RWPE2 (cell line): ENCODE measurements at regions not wholly inside any gene's neighbourhood (a gene's known extent, or its start where the extent isn't known, plus 50 kb on each side); places are given as distances from the start of the nearest gene placed in this dataset.

ENCODE experiments used
- ATAC-seq: fragments of 200-7000 bp; cut with Tn5 transposase; 3 replicates; pipeline ENCODE4 v1.9.1; 2021; ENCODE audit warnings: low read depth
- DNase-seq: peaks from one replicate; pipeline ENCODE4 v3.0.0-alpha.2; 2020; ENCODE audit warnings: low spot score
- H3K27ac ChIP-seq: fragments of 450-650 bp; 2 replicates; pipeline ENCODE4 v1.5.1; 2017; ENCODE audit warnings: mild to moderate bottlenecking; ENCODE audit not compliant: poor library complexity, severe bottlenecking
- H3K27me3 ChIP-seq: fragments of 250-450 bp; sonication (Bioruptor Pico); 2 replicates; pipeline ENCODE4 v1.5.1; 2021; ENCODE audit warnings: mild to moderate bottlenecking, moderate library complexity; ENCODE audit not compliant: insufficient read depth, poor library complexity, severe bottlenecking
- H3K36me3 ChIP-seq: fragments of 250-450 bp; sonication (Bioruptor Pico); 2 replicates; pipeline ENCODE4 v1.5.1; 2020; ENCODE audit warnings: low read depth, mild to moderate bottlenecking, moderate library complexity
- H3K4me1 ChIP-seq: fragments of 250-450 bp; sonication (Bioruptor Pico); 2 replicates; pipeline ENCODE4 v1.5.1; 2021; ENCODE audit warnings: mild to moderate bottlenecking, moderate library complexity; ENCODE audit not compliant: insufficient read depth, poor library complexity, severe bottlenecking
- H3K4me3 ChIP-seq: fragments of 250-450 bp; sonication (Bioruptor Pico); 2 replicates; pipeline ENCODE4 v1.5.1; 2021; ENCODE audit warnings: mild to moderate bottlenecking, moderate library complexity; ENCODE audit not compliant: severe bottlenecking
- H3K9me3 ChIP-seq: fragments of 250-450 bp; sonication (Bioruptor Pico); 2 replicates; pipeline ENCODE4 v1.5.1; 2021; ENCODE audit warnings: mild to moderate bottlenecking, moderate library complexity; ENCODE audit not compliant: severe bottlenecking
- CTCF ChIP-seq: fragments of 450-650 bp; IDR thresholded peaks from one replicate; pipeline ENCODE4 v1.5.1; 2017; ENCODE audit warnings: mild to moderate bottlenecking, moderate library complexity; ENCODE audit not compliant: poor library complexity, severe bottlenecking

DNA sequence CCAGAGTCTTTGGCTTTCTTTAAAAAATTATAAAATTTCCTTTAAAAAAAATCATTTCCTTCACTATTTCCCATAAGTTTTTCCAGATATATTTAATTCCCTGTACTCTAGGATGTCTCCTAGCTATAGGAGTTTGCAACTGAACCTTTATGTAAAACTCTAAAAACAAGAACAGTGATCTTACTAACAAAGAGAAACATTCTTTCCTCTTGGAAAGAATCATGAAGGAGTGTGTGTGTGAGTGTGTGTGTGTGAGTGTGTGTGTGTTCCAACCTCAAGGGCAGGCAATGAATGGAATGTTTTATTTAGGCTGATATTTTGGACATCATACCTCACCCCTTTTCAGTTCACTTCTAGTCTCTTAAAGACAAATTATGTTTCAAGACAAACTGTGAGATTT lies 309.2 kb downstream of the CEMIP2 start:
- Histone ChIP-seq H3K9me3 (no peaks in the 10 kb centered on the region), H3K27me3 (no peaks in the 10 kb centered on the region), H3K4me3 (no peak overlapping the region), H3K36me3 (no peaks in the 10 kb centered on the region), H3K4me1 (no peaks in the 10 kb centered on the region), H3K27ac (no peak overlapping the region)
- no peak for TF ChIP-seq CTCF
- ATAC-seq (no peak), DNase-seq (no peak)

DNA sequence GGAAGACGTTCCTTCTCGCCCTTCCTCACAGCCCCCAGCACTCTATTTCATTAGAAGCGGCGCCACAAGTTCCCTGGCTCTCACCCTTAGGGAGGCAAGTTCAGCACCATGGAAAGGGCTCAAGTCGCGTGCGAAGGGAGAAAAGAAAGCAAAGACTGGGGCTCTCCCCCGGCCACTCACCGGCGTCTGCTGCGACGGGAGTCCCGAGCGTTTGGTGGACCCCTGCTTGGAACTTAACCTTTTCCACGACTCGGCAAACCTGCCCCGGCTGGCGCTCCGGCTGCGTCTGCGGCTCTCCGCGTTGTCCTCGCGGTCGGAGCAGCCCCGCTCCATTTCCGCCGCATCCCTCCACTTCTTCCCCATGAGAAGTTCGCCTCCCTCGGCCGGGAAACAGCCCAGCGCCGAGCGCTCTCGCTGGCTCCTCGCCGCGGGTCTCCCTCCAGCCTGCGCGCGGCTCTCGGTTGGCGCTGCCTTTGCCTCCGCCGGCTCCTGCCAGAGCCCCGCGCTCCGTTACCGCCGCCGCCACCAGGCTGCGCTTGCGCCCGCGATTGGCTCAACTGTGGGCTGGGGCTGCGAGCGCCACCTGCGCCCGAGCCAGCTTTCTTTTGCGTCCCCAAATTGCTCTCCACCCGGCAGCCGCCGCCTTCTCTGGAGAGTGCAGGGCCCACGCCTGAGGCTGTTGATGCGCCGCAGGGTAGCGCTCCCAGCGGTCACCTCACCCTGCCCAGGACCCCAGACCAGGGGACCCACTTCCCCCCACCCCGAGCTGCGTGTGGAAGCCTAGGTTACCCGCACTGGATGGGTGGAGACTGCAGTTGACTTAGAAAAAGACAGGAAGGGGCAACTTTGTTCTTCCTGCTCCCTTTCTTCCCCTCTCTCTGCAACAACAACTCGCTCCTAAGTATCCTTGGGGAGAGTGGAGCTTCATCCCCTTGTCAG lies 321.6 kb downstream of the CEMIP2 start:
- peak; percentile 7 for TF ChIP-seq CTCF
- no peaks in the 10 kb centered on the region for H3K4me1 ChIP-seq
- peaks cover 50% of the 10 kb centered on the region for H3K27me3 ChIP-seq
- H3K4me3 ChIP-seq, result peak overlapping the region; percentile 17
- DNase-seq (peak; percentile 55), ATAC-seq (peak; percentile 91)
- no peaks in the 10 kb centered on the region for H3K9me3 ChIP-seq
- no peak overlapping the region for H3K27ac ChIP-seq
- H3K36me3 ChIP-seq, result no peaks in the 10 kb centered on the region

- no peak for DNase-seq
- Histone ChIP-seq H3K27me3 (peaks cover 50% of the 10 kb centered on the region), H3K4me3 (no peak overlapping the region), H3K27ac (no peak overlapping the region), H3K36me3 (no peaks in the 10 kb centered on the region), H3K9me3 (no peaks in the 10 kb centered on the region), H3K4me1 (no peaks in the 10 kb centered on the region)
- no peak for ATAC-seq
- TF ChIP-seq CTCF, result no peak
Measured at GRCh38 chr9:71446106-71446472, 322.2 kb downstream of the CEMIP2 start.

GRCh38 chr9:71442937-71443336 lies 321.5 kb upstream of the TRPM3 start:
- DNase-seq (no peak), ATAC-seq (no peak)
- H3K4me3 ChIP-seq, result no peak overlapping the region
- H3K9me3 ChIP-seq, result no peaks in the 10 kb centered on the region
- no peak for TF ChIP-seq CTCF
- no peak overlapping the region for H3K27ac ChIP-seq
- H3K4me1 ChIP-seq, result no peaks in the 10 kb centered on the region
- H3K36me3 ChIP-seq, result no peaks in the 10 kb centered on the region
- H3K27me3 ChIP-seq, result peaks cover 33% of the 10 kb centered on the region

DNA sequence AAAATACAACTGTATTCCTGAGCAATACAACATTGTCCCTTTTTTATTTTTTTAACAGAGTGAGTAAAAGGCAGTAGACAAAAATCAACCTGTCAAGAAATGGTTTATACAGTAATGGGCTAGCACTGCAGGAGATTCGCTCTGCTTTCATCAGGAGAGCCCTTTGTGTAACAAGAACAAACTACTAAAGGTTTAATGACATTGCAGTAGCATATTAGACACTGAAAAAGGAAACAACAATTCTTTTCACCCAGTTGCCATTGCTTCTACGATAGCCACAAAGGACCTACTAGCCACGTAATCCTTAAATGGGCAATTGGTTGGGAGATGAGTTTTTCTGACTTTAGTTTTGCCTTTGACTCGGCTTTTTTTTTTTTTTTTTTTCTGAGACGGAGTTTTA lies 319.8 kb upstream of the TRPM3 start:
- Histone ChIP-seq H3K27ac (no peak overlapping the region), H3K9me3 (no peaks in the 10 kb centered on the region), H3K4me3 (no peak overlapping the region), H3K4me1 (no peaks in the 10 kb centered on the region), H3K36me3 (no peaks in the 10 kb centered on the region), H3K27me3 (peaks cover 17% of the 10 kb centered on the region)
- no peak for TF ChIP-seq CTCF
- DNase-seq (no peak), ATAC-seq (no peak)
